HG02981 (cell line): ENCODE measurements at regions not wholly inside any gene's neighbourhood (a gene's known extent, or its start where the extent isn't known, plus 50 kb on each side); places are given as distances from the start of the nearest gene placed in this dataset.
A peak's percentile ranks its signal among the peaks of the same experiment; 100 is the strongest.

Experiments
- ATAC-seq: cut with Tn5 transposase; IDR thresholded peaks from one replicate; pipeline ENCODE4 v1.9.1; 2021; ENCODE audit warnings: mild to moderate bottlenecking, moderate library complexity; ENCODE audit not compliant: unreplicated experiment

GRCh38 chr4:81574991-81575390, 103.3 kb upstream of the RASGEF1B start:
- no peak for ATAC-seq

GRCh38 chr4:81573840-81574239, 102.1 kb upstream of the RASGEF1B start:
- ATAC-seq, result no peak

GRCh38 chr4:81572402-81572801, 100.7 kb upstream of the RASGEF1B start:
- ATAC-seq, result no peak

- no peak for ATAC-seq
Measured at GRCh38 chr4:81571105-81571504, 99.4 kb upstream of the RASGEF1B start.

- no peak for ATAC-seq
Measured at GRCh38 chr4:81566161-81566591, 94.5 kb upstream of the RASGEF1B start.

DNA sequence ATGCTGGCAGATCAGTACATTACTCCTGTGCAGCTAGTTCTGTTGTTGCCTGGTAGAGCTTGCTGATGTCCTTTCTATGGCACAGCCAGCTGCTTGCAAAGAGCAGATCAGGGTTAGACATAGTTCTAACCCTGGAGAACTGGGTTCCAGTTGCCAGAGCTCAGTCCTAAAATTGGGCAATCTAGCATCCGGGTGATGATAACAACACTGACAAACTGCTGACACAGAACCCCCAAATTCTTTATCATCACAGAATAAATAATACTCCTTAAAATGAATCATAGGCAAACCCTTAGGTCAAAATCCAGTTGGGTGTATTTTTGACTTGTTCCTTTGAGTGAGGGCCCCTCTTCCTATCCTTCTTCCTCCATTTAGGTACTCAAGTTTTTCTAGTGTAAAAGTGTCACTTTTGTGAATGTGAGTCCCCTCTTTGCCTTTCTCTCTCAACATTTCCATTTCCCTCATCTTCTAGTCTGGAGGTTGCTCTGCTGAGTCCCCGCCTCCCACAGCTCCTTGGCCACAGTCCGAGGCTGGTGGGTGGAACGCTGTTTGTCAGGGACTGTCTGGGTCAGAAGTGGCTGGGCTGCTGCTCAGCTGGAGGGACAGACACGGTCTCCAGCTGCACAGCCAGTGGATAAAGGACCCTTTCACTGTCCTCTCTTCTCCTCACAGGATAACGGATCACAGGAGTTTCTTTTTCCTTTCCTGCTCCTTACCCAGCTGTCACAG, 93.6 kb upstream of the RASGEF1B start:
- ATAC-seq, result no peak

DNA sequence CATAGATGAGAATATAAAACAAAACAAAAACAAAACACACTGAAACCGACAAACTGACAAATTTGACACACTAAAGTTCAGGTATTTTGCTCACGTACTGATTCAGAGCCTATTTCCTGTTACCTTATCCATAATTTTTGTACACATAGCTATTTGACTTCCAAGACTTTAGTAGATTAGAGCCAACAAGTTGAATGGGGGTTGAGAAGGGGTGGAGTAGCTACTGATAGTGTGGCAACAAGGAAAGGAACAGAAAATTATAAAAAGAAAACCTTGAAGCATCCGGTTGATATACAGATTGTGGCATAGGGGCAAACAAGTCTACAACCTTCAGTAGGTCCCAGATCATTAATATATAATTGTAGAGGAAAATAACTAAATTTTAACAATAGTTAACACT, 92.3 kb upstream of the RASGEF1B start:
- ATAC-seq, result no peak

GRCh38 chr4:81562093-81562492, 90.4 kb upstream of the RASGEF1B start:
- peak; percentile 98 for ATAC-seq

DNA sequence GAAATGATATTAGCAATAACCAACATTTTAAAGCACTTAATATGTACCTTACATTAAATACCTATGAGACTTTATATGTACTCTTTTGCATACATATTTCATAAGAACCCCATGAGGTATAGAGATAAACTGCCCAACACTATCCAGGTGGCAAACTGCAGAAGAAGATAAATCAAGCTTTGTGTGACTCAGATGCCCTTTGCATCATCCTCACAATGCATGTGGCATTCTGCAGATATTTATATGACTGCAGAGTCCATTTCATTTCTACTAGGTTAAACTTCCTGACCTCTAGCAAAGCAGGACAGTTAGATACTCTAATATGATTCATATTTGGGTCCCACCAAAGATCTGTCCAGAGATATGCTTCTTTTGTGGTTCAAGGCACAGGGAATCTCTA, 85.6 kb upstream of the RASGEF1B start:
- no peak for ATAC-seq

- no peak for ATAC-seq
Measured at GRCh38 chr4:81555489-81555888, 83.8 kb upstream of the RASGEF1B start.

GRCh38 chr4:81552086-81552485, 80.4 kb upstream of the RASGEF1B start:
- no peak for ATAC-seq

DNA sequence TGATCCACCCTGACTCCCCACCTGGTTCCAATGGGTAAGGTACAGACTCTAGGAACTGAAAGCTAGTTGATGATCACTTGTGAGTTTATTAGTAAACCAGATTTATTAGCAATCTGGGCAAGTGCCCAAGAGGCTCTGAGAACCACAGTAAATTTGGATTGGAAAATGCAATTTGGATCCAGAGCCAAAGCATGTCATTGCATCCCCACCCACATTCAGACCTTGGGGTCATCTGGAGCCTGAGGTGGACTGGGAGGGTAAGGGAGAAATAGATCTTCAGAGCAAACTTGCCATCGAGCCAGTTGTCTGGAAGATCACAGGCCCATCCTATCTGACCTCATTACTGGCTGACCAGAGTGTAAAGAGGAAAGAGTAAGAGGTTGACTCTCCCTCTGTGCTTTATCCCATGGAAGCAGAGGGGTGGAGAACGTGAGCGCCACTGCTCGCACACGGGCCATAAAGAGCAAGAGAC, 78.7 kb upstream of the RASGEF1B start:
- ATAC-seq, result no peak

DNA sequence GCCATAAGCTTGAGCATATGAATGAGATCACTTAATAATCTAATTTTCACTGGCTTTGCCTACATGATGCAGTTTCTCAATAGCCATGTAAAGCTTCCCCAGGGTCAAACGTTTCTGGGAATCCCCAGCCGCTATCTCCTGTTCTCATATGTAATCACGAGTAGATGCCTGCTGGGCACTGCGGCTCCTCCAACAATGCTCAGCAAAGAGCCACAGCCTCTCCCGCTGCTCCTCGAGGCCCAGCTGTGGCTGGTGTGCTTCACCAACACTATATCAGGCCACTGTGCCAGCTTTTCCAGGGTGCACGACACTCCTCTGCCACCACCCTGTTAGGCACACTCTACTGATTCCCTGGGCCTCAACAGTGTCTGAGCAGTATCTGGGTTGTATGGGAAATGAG, 78.3 kb upstream of the RASGEF1B start:
- ATAC-seq, result no peak

- no peak for ATAC-seq
Measured at GRCh38 chr4:81546777-81547176, 75.1 kb upstream of the RASGEF1B start.

DNA sequence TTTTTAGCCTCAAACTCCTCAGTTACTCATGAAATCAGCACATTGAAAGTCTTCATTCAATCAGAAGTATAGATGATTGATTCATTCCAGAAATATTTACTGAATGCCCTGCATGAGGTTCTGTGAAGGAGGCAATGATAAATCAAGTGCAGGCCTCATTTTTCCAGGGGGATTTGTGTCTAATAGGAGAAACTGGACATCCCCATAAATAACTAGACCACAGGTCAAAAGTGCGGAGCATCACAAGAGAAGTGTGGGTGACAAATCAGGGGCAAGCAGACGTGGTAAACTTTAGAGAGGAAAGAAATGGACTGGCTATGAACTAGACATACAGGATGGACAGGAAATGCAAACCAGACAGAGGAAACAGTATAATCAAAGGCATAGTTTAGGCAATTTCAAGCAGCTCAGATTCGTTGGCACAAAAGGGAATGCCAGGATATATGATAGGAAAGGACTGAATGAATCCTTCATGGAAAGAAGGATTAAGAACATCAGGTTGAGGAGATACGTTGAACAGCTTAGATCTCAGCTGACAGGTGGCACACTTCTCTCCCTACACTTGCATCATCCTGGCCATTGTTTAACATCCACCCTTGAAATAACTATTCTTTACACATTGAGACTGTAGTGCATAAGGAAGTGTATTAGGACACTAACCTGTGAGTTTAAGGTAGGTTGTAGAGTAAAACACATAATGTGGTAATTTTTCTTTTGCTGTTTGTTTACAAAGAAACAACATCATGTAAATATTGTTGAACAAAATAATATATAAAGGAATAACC, 69.6 kb upstream of the RASGEF1B start:
- no peak for ATAC-seq

GRCh38 chr4:81538716-81539427, 67.2 kb upstream of the RASGEF1B start:
- no peak for ATAC-seq

- ATAC-seq, result no peak
Measured at GRCh38 chr4:81531410-81531809, 59.7 kb upstream of the RASGEF1B start.

DNA sequence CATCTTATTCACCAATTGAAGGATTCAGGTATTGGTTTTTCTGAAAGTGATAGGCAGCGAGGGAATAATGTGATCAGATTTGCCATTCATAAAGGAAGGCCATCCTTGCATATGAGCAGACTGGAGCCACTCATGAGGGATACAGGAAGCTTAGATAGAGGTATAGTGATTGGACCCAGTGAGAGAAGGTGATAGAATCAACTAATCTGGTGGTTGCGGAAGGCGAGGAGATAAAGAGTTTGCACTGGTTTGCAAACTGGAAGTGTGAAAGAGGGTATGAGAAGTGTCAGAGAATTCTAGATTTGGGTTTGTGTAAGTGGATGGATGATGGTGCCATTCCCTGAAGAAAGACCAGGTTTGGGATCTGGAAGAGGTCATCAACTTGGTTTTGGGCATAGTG, 57.3 kb upstream of the RASGEF1B start:
- no peak for ATAC-seq

GRCh38 chr4:81528200-81528599, 56.5 kb upstream of the RASGEF1B start:
- no peak for ATAC-seq

DNA sequence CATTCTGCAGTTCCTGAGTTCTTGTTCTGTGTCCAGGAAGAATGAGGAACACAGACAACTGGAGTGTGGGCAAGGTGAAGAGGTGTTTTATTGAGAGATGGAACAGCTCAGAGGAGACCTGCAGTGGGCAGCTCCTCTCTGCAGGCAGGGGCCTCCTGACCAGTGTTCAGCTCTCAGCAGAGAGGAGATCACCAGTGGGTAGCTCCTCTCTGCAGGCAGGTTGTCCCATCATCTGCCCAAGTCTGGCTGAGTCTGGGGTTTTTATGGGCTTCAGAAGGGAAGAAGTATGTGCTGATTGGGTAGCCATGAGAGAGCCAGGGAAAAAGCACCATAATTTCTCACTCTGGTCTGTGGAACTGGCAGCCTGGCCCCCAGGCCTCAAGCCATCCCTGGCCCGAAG, 56.0 kb upstream of the RASGEF1B start:
- no peak for ATAC-seq

GRCh38 chr4:81527115-81527514, 55.4 kb upstream of the RASGEF1B start:
- no peak for ATAC-seq

GRCh38 chr4:81526706-81527105, 55.0 kb upstream of the RASGEF1B start:
- ATAC-seq, result no peak
